Transverse colon (tissue), 3 donors: ENCODE measurements at regions not wholly inside any gene's neighbourhood (a gene's known extent, or its start where the extent isn't known, plus 50 kb on each side); places are given as distances from the start of the nearest gene placed in this dataset.

ENCODE experiments used
- POLR2A ChIP-seq: fragments of 450-650 bp; IDR thresholded peaks from one replicate; pipeline ENCODE4 v1.6.1; 2016; ENCODE audit warnings: antibody characterized with exemption, mild to moderate bottlenecking, moderate library complexity
- TF ChIP-seq, protein P1 (sequence below), 5 experiments: fragments of 200-600 bp in 3 of 5; fragments of 450-650 bp in 2 of 5; sonication (generic) in 3 of 5; IDR thresholded peaks; 1 replicate in 2 of 5; 2 replicates in 3 of 5; pipeline ENCODE4 v1.5.1; 2016 to 2017; ENCODE audit warnings: antibody characterized with exemption in 5 of 5, inconsistent platforms in 3 of 5, mild to moderate bottlenecking in 2 of 5, moderate library complexity in 1 of 5

DNA sequence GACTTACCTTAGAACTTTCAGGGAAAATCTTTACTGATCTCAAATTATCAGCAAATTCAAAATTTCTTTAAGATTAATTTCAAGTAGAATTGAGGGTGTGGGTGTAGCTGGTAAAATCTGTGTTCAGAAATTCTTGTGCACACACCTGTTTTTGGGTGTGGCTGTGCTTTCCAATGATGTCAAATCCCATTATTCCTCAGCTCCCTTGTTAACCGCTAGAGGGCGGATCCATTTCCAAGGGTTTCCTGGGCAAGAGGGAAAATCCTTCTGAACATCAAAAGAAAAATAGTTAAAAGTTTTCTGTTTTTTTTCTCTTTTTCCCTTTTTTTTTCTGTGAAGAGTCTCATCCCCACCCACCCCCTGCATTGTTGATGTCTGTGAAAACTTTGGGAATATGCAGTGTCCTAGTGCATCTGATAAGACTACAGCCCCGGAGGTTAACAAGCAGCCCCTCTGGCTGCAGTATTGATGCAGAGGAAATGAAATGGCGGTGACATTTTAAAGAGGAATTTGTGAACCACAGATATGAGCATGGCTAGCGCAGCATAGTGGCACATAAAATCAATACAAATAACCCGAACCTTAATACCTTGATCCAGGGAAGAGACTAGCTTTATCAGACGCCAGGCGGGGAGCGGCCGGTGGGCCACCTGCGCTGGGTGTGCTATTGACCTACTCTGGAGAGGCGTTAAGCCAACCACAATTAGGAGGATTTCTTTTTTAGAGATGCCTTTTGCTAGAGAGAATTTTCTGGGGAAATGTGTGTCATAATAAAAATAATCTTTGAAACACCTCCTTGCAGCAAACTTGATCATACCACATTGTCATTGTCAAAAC lies 130.9 kb downstream of the FOXA2 start:
- TF ChIP-seq, protein P1, sequence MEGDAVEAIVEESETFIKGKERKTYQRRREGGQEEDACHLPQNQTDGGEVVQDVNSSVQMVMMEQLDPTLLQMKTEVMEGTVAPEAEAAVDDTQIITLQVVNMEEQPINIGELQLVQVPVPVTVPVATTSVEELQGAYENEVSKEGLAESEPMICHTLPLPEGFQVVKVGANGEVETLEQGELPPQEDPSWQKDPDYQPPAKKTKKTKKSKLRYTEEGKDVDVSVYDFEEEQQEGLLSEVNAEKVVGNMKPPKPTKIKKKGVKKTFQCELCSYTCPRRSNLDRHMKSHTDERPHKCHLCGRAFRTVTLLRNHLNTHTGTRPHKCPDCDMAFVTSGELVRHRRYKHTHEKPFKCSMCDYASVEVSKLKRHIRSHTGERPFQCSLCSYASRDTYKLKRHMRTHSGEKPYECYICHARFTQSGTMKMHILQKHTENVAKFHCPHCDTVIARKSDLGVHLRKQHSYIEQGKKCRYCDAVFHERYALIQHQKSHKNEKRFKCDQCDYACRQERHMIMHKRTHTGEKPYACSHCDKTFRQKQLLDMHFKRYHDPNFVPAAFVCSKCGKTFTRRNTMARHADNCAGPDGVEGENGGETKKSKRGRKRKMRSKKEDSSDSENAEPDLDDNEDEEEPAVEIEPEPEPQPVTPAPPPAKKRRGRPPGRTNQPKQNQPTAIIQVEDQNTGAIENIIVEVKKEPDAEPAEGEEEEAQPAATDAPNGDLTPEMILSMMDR (IDR thresholded peaks at IDR 0.05): peak; percentile 47 to 72 (median 63)
- TF ChIP-seq POLR2A: no peak
